Esophagus squamous epithelium (tissue), 5 donors: ENCODE measurements at regions not wholly inside any gene's neighbourhood (a gene's known extent, or its start where the extent isn't known, plus 50 kb on each side); places are given as distances from the start of the nearest gene placed in this dataset.

Experiments used
- DNase-seq: peaks from one replicate; lab custom pipeline; 2025; lab: John Stamatoyannopoulos, UW
- H3K27ac ChIP-seq, 4 donors: fragments of 200-600 bp; sonication (generic); one replicate each; pipeline ENCODE4 v1.5.1; 2016 to 2019; ENCODE audit warnings: mild to moderate bottlenecking in 1 of 4
- H3K27me3 ChIP-seq, 4 donors: fragments of 200-600 bp; sonication (generic); 1 replicate in 3 of 4; 2 replicates in 1 of 4; pipeline versions ENCODE4 v1.5.1 to v1.6.0; 2017 to 2021; ENCODE audit warnings: antibody characterized with exemption in 1 of 4
- H3K36me3 ChIP-seq, 3 donors: fragments of 200-600 bp; sonication (generic); one replicate each; pipeline ENCODE4 v1.5.1; 2016 to 2019
- H3K4me1 ChIP-seq, 3 donors: fragments of 200-600 bp; sonication (generic); one replicate each; pipeline ENCODE4 v1.5.1; 2017 to 2019
- H3K4me3 ChIP-seq, 4 donors: fragments of 200-600 bp; sonication (generic); 1 replicate in 3 of 4; 2 replicates in 1 of 4; pipeline ENCODE4 v1.5.1; 2016 to 2019; ENCODE audit warnings: mild to moderate bottlenecking in 2 of 4, moderate library complexity in 1 of 4
- H3K9me3 ChIP-seq, 3 donors: fragments of 200-600 bp; sonication (generic); one replicate each; pipeline ENCODE4 v1.5.1; 2016 to 2019
- CTCF ChIP-seq, 6 experiments: fragments of 450-650 bp in 4 of 6; fragments of 200-600 bp in 2 of 6; sonication (generic) in 2 of 6; IDR thresholded peaks; one replicate each; pipeline ENCODE4 v1.5.1; 2016 to 2019; ENCODE audit warnings: antibody characterized with exemption in 6 of 6, mild to moderate bottlenecking in 4 of 6, moderate library complexity in 4 of 6
- POLR2A ChIP-seq, 4 donors: fragments of 450-650 bp; IDR thresholded peaks; one replicate each; pipeline ENCODE4 v1.6.1; 2017; ENCODE audit warnings: antibody characterized with exemption in 4 of 4, mild to moderate bottlenecking in 4 of 4, moderate library complexity in 3 of 4
- WGBS, 2 donors: methylation state at CpG; one replicate each; pipeline ENCODE4 v1.1.5; 2018; 5-methylcytosine and 5-hydroxymethylcytosine counted together
- intact Hi-C: fragments of 100-400 bp; cut with DNase I; formaldehyde crosslinking; loops from one replicate; pipeline ENCODE4 v1.15.0; 2022
- donor health status: DM: yes; HTN: yes; CAD: no.

GRCh38 chrX:6307156-6307555, 78.5 kb upstream of the NLGN4X start:
- no peaks in the 10 kb centered on the region for H3K27me3 ChIP-seq
- H3K36me3 ChIP-seq: no peaks in the 10 kb centered on the region
- no peak overlapping the region for H3K4me3 ChIP-seq
- TF ChIP-seq POLR2A (IDR thresholded peaks at IDR 0.05) (no peak), CTCF (IDR thresholded peaks at IDR 0.05) (no peak)
- DNase-seq: no peak
- H3K4me1 ChIP-seq: no peaks in the 10 kb centered on the region
- 55 to 58% methylated on average over 4 to 5 of the region's 5 CpGs for WGBS, 2 donors
- no peak overlapping the region for H3K27ac ChIP-seq
- no peaks in the 10 kb centered on the region for H3K9me3 ChIP-seq
- intact Hi-C loops: no loop called here

- no peaks in the 10 kb centered on the region for H3K4me1 ChIP-seq
- 68 to 75% methylated on average over 6 of the region's 6 CpGs for WGBS, 2 donors
- TF ChIP-seq POLR2A (IDR thresholded peaks at IDR 0.05) (no peak), CTCF (IDR thresholded peaks at IDR 0.05) (no peak)
- H3K27ac ChIP-seq: no peak overlapping the region
- H3K9me3 ChIP-seq: no peaks in the 10 kb centered on the region
- no peaks in the 10 kb centered on the region for H3K27me3 ChIP-seq
- H3K36me3 ChIP-seq: no peaks in the 10 kb centered on the region
- no peak overlapping the region for H3K4me3 ChIP-seq
- intact Hi-C loops: no loop called here
- DNase-seq: no peak
Observed at GRCh38 chrX:6299724-6300123, 71.1 kb upstream of the NLGN4X start.

- WGBS, 2 donors: 88 to 95% methylated on average over 7 to 8 of the region's 8 CpGs
- Histone ChIP-seq H3K4me1 (no peaks in the 10 kb centered on the region), H3K27ac (no peak overlapping the region), H3K9me3 (no peaks in the 10 kb centered on the region), H3K36me3 (no peaks in the 10 kb centered on the region), H3K27me3 (no peaks in the 10 kb centered on the region), H3K4me3 (no peak overlapping the region)
- no peak for DNase-seq
- intact Hi-C loops: no loop called here
- TF ChIP-seq POLR2A (IDR thresholded peaks at IDR 0.05): no peak
- no peak for TF ChIP-seq CTCF (IDR thresholded peaks at IDR 0.05)
Observed at GRCh38 chrX:6293716-6294115, 65.0 kb upstream of the NLGN4X start.

GRCh38 chrX:6292599-6292998, 63.9 kb upstream of the NLGN4X start:
- H3K9me3 ChIP-seq: no peaks in the 10 kb centered on the region
- no peak overlapping the region for H3K27ac ChIP-seq
- no peaks in the 10 kb centered on the region for H3K27me3 ChIP-seq
- H3K4me1 ChIP-seq: no peaks in the 10 kb centered on the region
- DNase-seq: no peak
- TF ChIP-seq POLR2A (IDR thresholded peaks at IDR 0.05) (no peak), CTCF (IDR thresholded peaks at IDR 0.05) (no peak)
- no peaks in the 10 kb centered on the region for H3K36me3 ChIP-seq
- WGBS, 2 donors: 40 to 100% methylated on average over 1 to 3 of the region's 3 CpGs
- H3K4me3 ChIP-seq: no peak overlapping the region
- intact Hi-C loops: no loop called here

GRCh38 chrX:6291444-6291843, 62.8 kb upstream of the NLGN4X start:
- intact Hi-C loops: no loop called here
- whole genome bisulfite sequencing, 2 donors: 50 to 70% methylated on average over 5 of the region's 5 CpGs

More at GRCh38 chrX:6291444-6291843, 62.8 kb upstream of the NLGN4X start:
- H3K9me3 ChIP-seq: no peaks in the 10 kb centered on the region
- no peak overlapping the region for H3K4me3 ChIP-seq
- no peak overlapping the region for H3K27ac ChIP-seq
- no peaks in the 10 kb centered on the region for H3K4me1 ChIP-seq
- no peaks in the 10 kb centered on the region for H3K27me3 ChIP-seq
- no peaks in the 10 kb centered on the region for H3K36me3 ChIP-seq
- no peak for DNase-seq
- no peak for TF ChIP-seq CTCF (IDR thresholded peaks at IDR 0.05)
- no peak for TF ChIP-seq POLR2A (IDR thresholded peaks at IDR 0.05)
